ENCODE measurements at regions not wholly inside any gene's neighbourhood (a gene's known extent, or its start where the extent isn't known, plus 50 kb on each side); places are given as distances from the start of the nearest gene placed in this dataset.
A peak's percentile ranks its signal among the peaks of the same experiment; 100 is the strongest.

- H3K4me1 ChIP-seq (ENCODE audit: control insufficient read depth, insufficient read depth, low read depth, low read length), result no peaks in the 10 kb centered on the region
- no peak overlapping the region for H2BK5ac ChIP-seq (ENCODE audit: low read depth, low read length, poor library complexity, severe bottlenecking)
- no peak overlapping the region for H3K4ac ChIP-seq (ENCODE audit: low read depth in 1 of 2, low read length in 2 of 2)
- H3K14ac ChIP-seq (ENCODE audit: low read length in 2 of 2), result no peak overlapping the region
- no peak overlapping the region for H3K27ac ChIP-seq (ENCODE audit: low read length, poor library complexity, severe bottlenecking)
- no peak overlapping the region for H3K9ac ChIP-seq (ENCODE audit: low read length)
- H2AK5ac ChIP-seq (ENCODE audit: low read length, severe bottlenecking), result no peak overlapping the region
- H4K8ac ChIP-seq (ENCODE audit: low read length), result no peak overlapping the region
- no peak overlapping the region for H3K23ac ChIP-seq (ENCODE audit: low read length in 2 of 2)
- H2BK15ac ChIP-seq (ENCODE audit: low read depth, poor library complexity, severe bottlenecking), result no peak overlapping the region
- H3K18ac ChIP-seq (ENCODE audit: low read depth in 1 of 2, low read length in 2 of 2), result no peak overlapping the region
- H3K36me3 ChIP-seq (ENCODE audit: control insufficient read depth in 1 of 2, insufficient read depth in 2 of 2, low read depth in 1 of 2, low read length in 2 of 2), result no peaks in the 10 kb centered on the region
- H2BK12ac ChIP-seq (ENCODE audit: low read length in 2 of 2), result no peak overlapping the region
- H3K4me2 ChIP-seq (ENCODE audit: low read length, poor library complexity, severe bottlenecking), result no peak overlapping the region
- H2BK120ac ChIP-seq (ENCODE audit: low read depth, low read length), result no peak overlapping the region
- DNase-seq, result peak; percentile 8
- no peak overlapping the region for H4K91ac ChIP-seq (ENCODE audit: low read length)
- H3K4me3 ChIP-seq (ENCODE audit: insufficient read depth in 1 of 2, low read depth in 1 of 2, low read length in 2 of 2), result no peak overlapping the region
- H2AFZ ChIP-seq (ENCODE audit: low read depth, low read length), result no peak overlapping the region
- no peaks in the 10 kb centered on the region for H3K79me1 ChIP-seq (replicated peaks; ENCODE audit: low read length, poor library complexity, severe bottlenecking)
- WGBS, result 59% methylated on average over 3 of the region's 4 CpGs
- H3K27me3 ChIP-seq (ENCODE audit: control insufficient read depth in 1 of 2, insufficient read depth in 1 of 2, low read length in 2 of 2), result no peaks in the 10 kb centered on the region
- H3K9me3 ChIP-seq (ENCODE audit: control insufficient read depth, low read length), result peaks cover 19% of the 10 kb centered on the region
Measured at GRCh38 chr11:104484804-104485554, 321.0 kb upstream of the PDGFD start.

DNA sequence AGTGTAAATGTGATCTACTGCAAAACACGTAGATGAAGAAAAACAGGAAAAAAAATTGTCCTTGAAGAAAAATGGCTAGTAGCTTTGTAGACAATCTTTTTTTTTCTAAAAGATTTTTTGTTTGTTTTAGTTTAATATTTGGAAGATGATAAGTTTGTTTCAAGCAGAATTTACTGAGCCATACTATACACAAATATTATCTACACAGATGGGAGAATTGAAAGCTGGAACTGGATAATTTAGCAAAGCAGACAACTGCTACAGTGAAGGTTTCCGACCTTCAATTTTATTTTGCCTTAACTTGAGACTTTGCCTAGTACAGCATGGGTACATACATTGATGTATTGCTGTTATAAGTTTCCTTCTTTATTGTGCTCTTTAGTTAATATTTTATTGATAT lies 313.0 kb upstream of the PDGFD start:
- no peak overlapping the region for H3K27ac ChIP-seq (ENCODE audit: low read length, poor library complexity, severe bottlenecking)
- H3K18ac ChIP-seq (ENCODE audit: low read depth in 1 of 2, low read length in 2 of 2), result no peak overlapping the region
- H2AFZ ChIP-seq (ENCODE audit: low read depth, low read length), result no peak overlapping the region
- H2AK5ac ChIP-seq (ENCODE audit: low read length, severe bottlenecking), result no peak overlapping the region
- H2BK15ac ChIP-seq (ENCODE audit: low read depth, poor library complexity, severe bottlenecking), result no peak overlapping the region
- no peaks in the 10 kb centered on the region for H3K4me1 ChIP-seq (ENCODE audit: control insufficient read depth, insufficient read depth, low read depth, low read length)
- WGBS, result 100% methylated on average over 2 of the region's 2 CpGs
- no peak overlapping the region for H2BK120ac ChIP-seq (ENCODE audit: low read depth, low read length)
- H3K14ac ChIP-seq (ENCODE audit: low read length in 2 of 2), result no peak overlapping the region
- no peak overlapping the region for H4K8ac ChIP-seq (ENCODE audit: low read length)
- H3K79me1 ChIP-seq (replicated peaks; ENCODE audit: low read length, poor library complexity, severe bottlenecking), result no peaks in the 10 kb centered on the region
- H3K36me3 ChIP-seq (ENCODE audit: control insufficient read depth in 1 of 2, insufficient read depth in 2 of 2, low read depth in 1 of 2, low read length in 2 of 2), result no peaks in the 10 kb centered on the region
- no peak overlapping the region for H3K23ac ChIP-seq (ENCODE audit: low read length in 2 of 2)
- no peak overlapping the region for H4K91ac ChIP-seq (ENCODE audit: low read length)
- no peak overlapping the region for H3K9ac ChIP-seq (ENCODE audit: low read length)
- H3K9me3 ChIP-seq (ENCODE audit: control insufficient read depth, low read length), result no peaks in the 10 kb centered on the region
- no peak overlapping the region for H2BK5ac ChIP-seq (ENCODE audit: low read depth, low read length, poor library complexity, severe bottlenecking)
- H3K27me3 ChIP-seq (ENCODE audit: control insufficient read depth in 1 of 2, insufficient read depth in 1 of 2, low read length in 2 of 2), result no peaks in the 10 kb centered on the region
- no peak overlapping the region for H3K4me3 ChIP-seq (ENCODE audit: insufficient read depth in 1 of 2, low read depth in 1 of 2, low read length in 2 of 2)
- H2BK12ac ChIP-seq (ENCODE audit: low read length in 2 of 2), result no peak overlapping the region
- DNase-seq, result no peak
- H3K4me2 ChIP-seq (ENCODE audit: low read length, poor library complexity, severe bottlenecking), result no peak overlapping the region
- H3K4ac ChIP-seq (ENCODE audit: low read depth in 1 of 2, low read length in 2 of 2), result no peak overlapping the region

DNA sequence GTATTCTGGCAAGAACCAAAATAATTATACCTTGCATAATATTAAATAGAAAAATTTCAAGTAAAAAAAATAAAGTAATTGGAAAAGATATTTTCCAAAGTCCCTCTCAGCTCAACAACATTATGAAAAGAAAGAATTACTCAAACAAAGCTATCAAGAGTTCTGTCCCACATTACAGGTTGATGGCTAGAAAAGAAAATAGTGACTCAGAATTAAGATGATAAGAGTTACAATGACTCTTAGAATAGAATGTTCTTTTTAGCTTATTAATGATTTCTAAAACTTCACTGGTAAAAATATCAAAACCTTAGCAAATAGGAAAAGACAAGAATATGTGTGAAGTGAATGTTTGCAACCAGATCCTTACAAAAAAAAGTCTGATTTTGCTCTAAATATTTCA lies 312.5 kb upstream of the PDGFD start:
- H3K4ac ChIP-seq (ENCODE audit: low read depth in 1 of 2, low read length in 2 of 2), result no peak overlapping the region
- no peak overlapping the region for H2BK120ac ChIP-seq (ENCODE audit: low read depth, low read length)
- H3K27me3 ChIP-seq (ENCODE audit: control insufficient read depth in 1 of 2, insufficient read depth in 1 of 2, low read length in 2 of 2), result no peaks in the 10 kb centered on the region
- H2BK15ac ChIP-seq (ENCODE audit: low read depth, poor library complexity, severe bottlenecking), result no peak overlapping the region
- H4K91ac ChIP-seq (ENCODE audit: low read length), result no peak overlapping the region
- no peak overlapping the region for H3K4me2 ChIP-seq (ENCODE audit: low read length, poor library complexity, severe bottlenecking)
- no peak overlapping the region for H3K27ac ChIP-seq (ENCODE audit: low read length, poor library complexity, severe bottlenecking)
- H3K23ac ChIP-seq (ENCODE audit: low read length in 2 of 2), result no peak overlapping the region
- no peak overlapping the region for H2BK5ac ChIP-seq (ENCODE audit: low read depth, low read length, poor library complexity, severe bottlenecking)
- H2AFZ ChIP-seq (ENCODE audit: low read depth, low read length), result no peak overlapping the region
- H3K14ac ChIP-seq (ENCODE audit: low read length in 2 of 2), result no peak overlapping the region
- H3K4me1 ChIP-seq (ENCODE audit: control insufficient read depth, insufficient read depth, low read depth, low read length), result no peaks in the 10 kb centered on the region
- no peak overlapping the region for H3K9ac ChIP-seq (ENCODE audit: low read length)
- no peak overlapping the region for H3K4me3 ChIP-seq (ENCODE audit: insufficient read depth in 1 of 2, low read depth in 1 of 2, low read length in 2 of 2)
- DNase-seq, result no peak
- no peak overlapping the region for H3K18ac ChIP-seq (ENCODE audit: low read depth in 1 of 2, low read length in 2 of 2)
- no peaks in the 10 kb centered on the region for H3K36me3 ChIP-seq (ENCODE audit: control insufficient read depth in 1 of 2, insufficient read depth in 2 of 2, low read depth in 1 of 2, low read length in 2 of 2)
- H3K9me3 ChIP-seq (ENCODE audit: control insufficient read depth, low read length), result no peaks in the 10 kb centered on the region
- H2BK12ac ChIP-seq (ENCODE audit: low read length in 2 of 2), result no peak overlapping the region
- no peaks in the 10 kb centered on the region for H3K79me1 ChIP-seq (replicated peaks; ENCODE audit: low read length, poor library complexity, severe bottlenecking)
- no peak overlapping the region for H4K8ac ChIP-seq (ENCODE audit: low read length)
- no peak overlapping the region for H2AK5ac ChIP-seq (ENCODE audit: low read length, severe bottlenecking)

DNA sequence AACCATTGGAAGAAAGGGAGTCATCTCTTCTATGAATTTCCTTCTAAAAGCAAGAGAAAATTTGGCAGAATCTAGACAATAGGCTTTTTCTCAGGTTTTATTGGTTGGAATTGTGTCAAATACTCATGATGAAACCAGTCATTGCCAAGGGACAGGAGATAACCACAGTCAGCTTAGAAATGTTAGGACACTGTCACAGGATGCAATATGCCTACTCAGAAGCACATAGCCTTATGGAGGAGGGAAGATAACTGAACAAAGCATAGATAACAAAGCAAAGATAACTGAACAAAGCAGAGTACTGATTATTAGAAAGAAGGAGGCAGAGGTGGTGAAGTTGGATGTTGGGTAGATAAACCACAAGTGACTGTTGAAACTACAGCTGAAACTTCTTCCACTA lies 303.5 kb upstream of the PDGFD start:
- Histone ChIP-seq H3K4me1 (ENCODE audit: control insufficient read depth, insufficient read depth, low read depth, low read length) (no peaks in the 10 kb centered on the region), H3K27ac (ENCODE audit: low read length, poor library complexity, severe bottlenecking) (no peak overlapping the region), H3K23ac (ENCODE audit: low read length in 2 of 2) (no peak overlapping the region), H3K4me3 (ENCODE audit: insufficient read depth in 1 of 2, low read depth in 1 of 2, low read length in 2 of 2) (no peak overlapping the region), H2BK15ac (ENCODE audit: low read depth, poor library complexity, severe bottlenecking) (no peak overlapping the region), H3K79me1 (replicated peaks; ENCODE audit: low read length, poor library complexity, severe bottlenecking) (no peaks in the 10 kb centered on the region), H2AFZ (ENCODE audit: low read depth, low read length) (no peak overlapping the region), H4K8ac (ENCODE audit: low read length) (no peak overlapping the region), H2BK120ac (ENCODE audit: low read depth, low read length) (no peak overlapping the region), H3K9ac (ENCODE audit: low read length) (no peak overlapping the region), H3K18ac (ENCODE audit: low read depth in 1 of 2, low read length in 2 of 2) (no peak overlapping the region), H3K36me3 (ENCODE audit: control insufficient read depth in 1 of 2, insufficient read depth in 2 of 2, low read depth in 1 of 2, low read length in 2 of 2) (no peaks in the 10 kb centered on the region), H3K27me3 (ENCODE audit: control insufficient read depth in 1 of 2, insufficient read depth in 1 of 2, low read length in 2 of 2) (no peaks in the 10 kb centered on the region), H2AK5ac (ENCODE audit: low read length, severe bottlenecking) (no peak overlapping the region), H4K91ac (ENCODE audit: low read length) (no peak overlapping the region), H3K4ac (ENCODE audit: low read depth in 1 of 2, low read length in 2 of 2) (no peak overlapping the region), H3K4me2 (ENCODE audit: low read length, poor library complexity, severe bottlenecking) (no peak overlapping the region), H3K14ac (ENCODE audit: low read length in 2 of 2) (no peak overlapping the region), H2BK12ac (ENCODE audit: low read length in 2 of 2) (no peak overlapping the region), H3K9me3 (ENCODE audit: control insufficient read depth, low read length) (no peaks in the 10 kb centered on the region), H2BK5ac (ENCODE audit: low read depth, low read length, poor library complexity, severe bottlenecking) (no peak overlapping the region)
- DNase-seq, result no peak
